HG03565 (cell line): ENCODE measurements at regions not wholly inside any gene's neighbourhood (a gene's known extent, or its start where the extent isn't known, plus 50 kb on each side); places are given as distances from the start of the nearest gene placed in this dataset.
A peak's percentile ranks its signal among the peaks of the same experiment; 100 is the strongest.

Source experiments
- ATAC-seq: cut with Tn5 transposase; IDR thresholded peaks from one replicate; pipeline ENCODE4 v1.9.1; 2021; ENCODE audit warnings: mild to moderate bottlenecking, moderate library complexity; ENCODE audit not compliant: unreplicated experiment

- ATAC-seq, result no peak
These were observed 759.6 kb downstream of the RAB28 start for GRCh38 chr4:12724510-12724909.

GRCh38 chr4:12723849-12724447, 760.2 kb downstream of the RAB28 start:
- ATAC-seq, result no peak

DNA sequence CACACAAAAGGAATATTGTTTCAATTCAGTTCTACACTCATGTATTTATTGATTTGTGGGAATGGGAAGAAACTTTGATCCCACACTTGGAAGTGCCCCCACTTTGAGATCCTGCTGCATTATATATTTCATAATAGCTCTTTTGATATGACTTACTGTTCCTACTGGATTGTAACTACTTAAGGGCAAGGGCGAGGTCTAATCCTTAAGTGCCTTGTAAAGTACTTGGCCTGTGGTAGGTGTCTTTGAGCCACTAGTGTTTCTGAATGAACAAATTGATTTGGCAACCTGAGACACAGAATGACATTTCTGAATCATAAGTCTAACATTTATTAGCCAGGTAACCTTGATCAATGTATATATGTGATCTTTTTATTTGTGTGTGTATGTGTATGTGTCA, 767.2 kb downstream of the RAB28 start:
- ATAC-seq, result no peak

GRCh38 chr4:12712648-12713339, 771.3 kb downstream of the RAB28 start:
- ATAC-seq, result no peak

- no peak for ATAC-seq
These were observed 776.6 kb downstream of the RAB28 start for GRCh38 chr4:12707381-12708175.

DNA sequence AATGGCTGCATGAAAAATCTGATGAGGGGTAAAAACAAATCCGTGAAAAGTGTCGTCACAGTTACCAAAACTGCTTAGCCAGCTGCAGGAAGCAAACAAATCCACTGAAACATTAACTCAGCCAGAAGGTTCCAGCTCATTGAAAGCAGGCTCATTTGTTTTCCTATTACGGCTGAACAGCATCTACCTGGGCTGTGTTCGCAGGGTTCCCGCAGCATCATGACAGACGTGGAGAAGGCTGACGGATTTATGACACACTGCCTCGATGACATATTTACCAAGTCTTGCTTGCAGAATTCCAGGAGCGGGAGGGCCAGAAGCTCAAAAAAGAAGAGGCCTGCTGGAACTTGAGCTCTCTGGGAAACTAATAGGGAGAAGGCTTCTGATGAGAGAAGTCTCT, 781.1 kb downstream of the RAB28 start:
- ATAC-seq, result no peak

DNA sequence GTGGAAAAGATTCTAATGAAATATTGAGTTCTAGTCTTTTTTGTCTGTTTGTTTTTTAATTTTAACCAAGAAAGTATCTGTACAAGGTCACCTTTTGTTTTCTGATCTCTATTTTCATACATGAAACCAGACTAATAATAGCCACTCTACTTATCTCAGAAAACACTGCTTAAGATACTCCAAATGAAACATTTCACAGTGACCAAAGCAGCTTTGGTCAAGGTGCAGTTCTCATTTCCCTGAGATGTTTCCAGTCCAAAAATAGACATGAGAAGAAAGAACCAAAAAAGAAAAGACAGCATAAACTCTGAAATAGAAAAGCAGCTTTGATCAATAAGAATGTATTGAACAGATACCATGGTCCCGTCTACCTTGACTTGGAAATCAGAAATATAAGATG, 782.8 kb downstream of the RAB28 start:
- peak; percentile 84 for ATAC-seq

DNA sequence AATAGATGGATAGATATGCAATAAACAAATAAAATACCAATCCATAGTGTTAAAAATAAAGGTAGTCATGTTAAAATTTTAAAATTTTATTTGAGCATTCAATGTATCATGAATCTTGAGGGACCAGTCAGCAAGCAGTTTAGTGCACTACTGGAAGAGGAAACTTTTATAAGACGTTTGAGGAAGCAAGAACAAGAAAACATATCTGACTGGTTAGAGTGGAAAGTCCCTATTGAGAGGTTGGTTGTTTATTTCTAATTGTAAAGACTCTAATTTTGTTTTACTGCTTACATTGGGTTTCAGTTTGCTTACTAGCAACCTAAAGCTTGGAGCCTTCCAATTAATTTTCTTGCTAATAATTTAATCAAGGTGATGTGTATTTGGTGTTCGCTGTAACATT, 786.2 kb downstream of the RAB28 start:
- ATAC-seq, result peak; percentile 58

DNA sequence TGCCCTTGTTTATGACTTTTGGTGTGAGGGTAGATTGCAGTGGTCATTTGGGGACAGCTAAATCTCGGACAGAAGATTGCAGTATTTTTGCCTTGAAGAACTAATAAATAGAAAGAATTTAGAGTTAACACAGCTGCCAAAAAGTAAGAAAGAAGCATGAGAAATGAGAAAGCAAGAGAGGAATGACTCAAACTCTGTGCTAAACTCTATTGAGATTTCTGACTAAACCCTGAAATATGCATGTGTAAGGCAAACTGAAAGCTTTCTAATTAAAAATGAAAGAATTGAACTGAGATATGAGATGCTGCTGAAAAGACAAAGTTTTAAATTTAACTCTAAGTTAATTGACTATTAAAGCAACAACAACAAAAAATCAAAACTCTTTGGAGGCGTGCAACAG, 791.3 kb downstream of the RAB28 start:
- ATAC-seq, result peak; percentile 75

DNA sequence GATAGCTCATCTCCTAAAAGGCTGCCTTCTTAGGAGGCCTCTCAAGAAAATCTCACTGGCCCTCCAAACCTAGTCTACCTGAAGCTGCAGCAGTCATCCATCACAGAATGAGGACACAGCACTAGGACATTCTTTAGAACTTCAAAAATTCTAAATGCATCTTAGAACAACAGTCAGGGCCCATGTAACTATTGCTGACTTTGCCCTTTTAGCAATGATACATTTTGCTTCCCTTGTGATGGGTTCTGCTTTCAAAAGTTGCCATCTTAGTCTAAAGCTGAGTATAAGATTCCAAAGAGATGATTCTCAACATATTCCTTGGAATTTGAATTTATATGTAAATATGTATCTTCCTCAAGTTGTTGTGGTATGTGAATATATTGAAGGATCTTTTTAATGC, 793.0 kb downstream of the RAB28 start:
- ATAC-seq, result no peak

GRCh38 chr4:12689457-12689856, 794.7 kb downstream of the RAB28 start:
- no peak for ATAC-seq

DNA sequence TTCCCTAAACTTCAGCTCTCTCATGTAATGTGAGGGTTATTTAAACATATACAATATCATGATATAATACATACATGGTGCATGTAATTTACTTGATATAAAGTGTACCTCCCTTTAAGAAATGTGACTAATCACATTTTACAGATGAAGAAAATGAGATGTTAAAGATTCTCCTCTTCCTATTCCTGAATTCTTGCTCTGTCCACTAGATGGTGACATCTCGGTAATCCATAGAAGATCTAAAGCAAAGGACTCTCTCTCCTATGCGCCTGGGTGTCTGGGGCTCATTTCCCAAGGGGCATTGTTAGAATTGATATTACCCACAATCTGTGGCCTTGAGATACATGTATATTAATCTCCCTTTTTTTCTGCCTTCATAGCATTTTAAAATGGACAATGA, 804.9 kb downstream of the RAB28 start:
- peak; percentile 49 for ATAC-seq

GRCh38 chr4:12674184-12674583, 810.0 kb downstream of the RAB28 start:
- ATAC-seq, result no peak

GRCh38 chr4:12672303-12672702, 811.8 kb downstream of the RAB28 start:
- ATAC-seq, result no peak

DNA sequence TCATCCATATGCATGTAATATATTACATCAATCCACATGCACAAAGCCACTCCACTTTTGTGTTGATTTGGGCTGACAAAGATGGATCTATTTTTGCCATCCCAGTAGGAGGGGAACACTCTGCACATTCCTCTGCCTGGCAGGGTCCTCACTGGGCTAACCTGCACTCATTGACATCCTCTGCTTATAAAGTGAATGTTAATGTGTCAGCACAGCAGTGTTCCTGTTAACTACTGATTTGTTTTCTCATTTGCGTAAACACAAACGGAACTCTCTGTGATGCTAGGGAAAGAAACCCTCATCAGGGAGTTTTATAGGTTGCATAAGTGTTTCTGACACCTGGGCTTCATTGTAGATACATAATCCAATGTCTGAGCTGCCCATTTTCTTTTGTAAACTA, 826.0 kb downstream of the RAB28 start:
- ATAC-seq, result no peak

DNA sequence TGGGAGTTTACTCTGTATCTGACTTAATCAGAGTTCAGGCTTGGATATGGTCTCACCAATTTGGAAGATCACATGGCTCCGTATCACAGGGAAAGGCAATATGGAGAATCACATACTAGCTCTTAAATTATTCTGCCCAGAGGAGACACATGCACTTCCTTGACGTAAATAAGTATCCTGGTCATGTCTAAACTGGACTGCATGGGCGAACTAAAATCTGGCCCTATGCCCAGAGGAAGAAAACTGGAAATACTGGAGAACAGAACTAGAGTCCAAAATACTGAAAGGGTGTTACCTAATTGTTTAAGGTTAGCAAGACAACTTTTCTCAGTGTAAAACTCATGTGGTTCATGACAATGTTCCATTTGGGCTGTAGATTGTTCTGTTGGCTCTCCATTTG, 832.3 kb downstream of the RAB28 start:
- no peak for ATAC-seq

DNA sequence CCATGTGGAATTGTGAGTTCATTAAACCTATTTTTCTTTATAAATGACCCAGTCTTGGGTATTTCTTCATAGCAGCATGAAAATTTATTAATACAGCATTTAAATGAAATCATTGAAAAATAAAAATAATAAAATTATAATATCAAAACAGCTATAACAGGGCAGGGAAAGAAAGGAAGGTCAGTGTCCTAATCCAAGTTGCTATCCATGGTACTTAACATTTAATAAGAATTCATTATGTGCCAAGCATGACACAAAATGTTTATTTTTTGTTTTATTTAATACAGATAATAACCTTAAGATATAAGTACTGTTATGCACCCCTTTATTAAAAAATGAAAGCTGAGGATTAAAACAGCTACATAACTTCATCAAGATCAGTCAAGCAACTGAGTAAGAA, 838.4 kb downstream of the RAB28 start:
- no peak for ATAC-seq

DNA sequence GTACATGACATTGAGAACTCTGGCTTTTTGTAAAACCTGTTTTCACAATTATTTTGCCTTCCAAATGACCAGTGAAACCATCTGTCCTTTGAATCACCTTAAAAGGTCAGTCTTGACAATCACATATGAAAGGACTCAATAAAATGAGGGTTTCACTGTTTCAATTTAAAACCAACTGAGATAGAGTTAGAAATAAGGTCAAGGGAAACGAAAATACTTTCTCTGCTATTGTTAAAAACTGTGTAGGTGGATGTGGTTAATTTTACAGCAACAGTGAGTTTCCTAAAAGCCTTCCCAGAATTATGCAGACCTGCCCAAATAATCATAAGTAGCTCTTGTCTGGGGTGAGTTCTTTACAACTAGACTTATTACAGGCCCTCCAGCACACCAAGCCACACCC, 839.9 kb downstream of the RAB28 start:
- ATAC-seq, result no peak

- no peak for ATAC-seq
These were observed 847.9 kb downstream of the RAB28 start for GRCh38 chr4:12636191-12636590.

DNA sequence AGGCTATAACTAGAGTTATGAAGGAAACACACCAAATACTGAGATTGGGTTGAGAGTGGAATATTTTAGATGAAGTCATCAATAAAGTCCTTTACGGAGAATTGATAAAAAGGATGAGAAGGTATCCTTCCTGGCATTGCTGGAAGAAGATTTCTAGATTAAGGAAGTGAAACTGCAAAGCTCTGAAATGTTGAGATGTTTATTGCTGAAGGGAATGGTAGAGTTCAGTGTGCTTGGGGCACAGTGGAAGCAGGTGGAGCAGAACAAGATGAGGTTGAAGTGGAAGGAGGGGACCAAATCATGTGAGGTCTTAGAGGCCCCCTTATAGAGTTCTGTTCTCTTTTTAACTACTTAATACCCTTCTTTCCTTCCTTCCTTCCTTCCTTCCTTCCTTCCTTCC, 848.5 kb downstream of the RAB28 start:
- ATAC-seq, result no peak

DNA sequence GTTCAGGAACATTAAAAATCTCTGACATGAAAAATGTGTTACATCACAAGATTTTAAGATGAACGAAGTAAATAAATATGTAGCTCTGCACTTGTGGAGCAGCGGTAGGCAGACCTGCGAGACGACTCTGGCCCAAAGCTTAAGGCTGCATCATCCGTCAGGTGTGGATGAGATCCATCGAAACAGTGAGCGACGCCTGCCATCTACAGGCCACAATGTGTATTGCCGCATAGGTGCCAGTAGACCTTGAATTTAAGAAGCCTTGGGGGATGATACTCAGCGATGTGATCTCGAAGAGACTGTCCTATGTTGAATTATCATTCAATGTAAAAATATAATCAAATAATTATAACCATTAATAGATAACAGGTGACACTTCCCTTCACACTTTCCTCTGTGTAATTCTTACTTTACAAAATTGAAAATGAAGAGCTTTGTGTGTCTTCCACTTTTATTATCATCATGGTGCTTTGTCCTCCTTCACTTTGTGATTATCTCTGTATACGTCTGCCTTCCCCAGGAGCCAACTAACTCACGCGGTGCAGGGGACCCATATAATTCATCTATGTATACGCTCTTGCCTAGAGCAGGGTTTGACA, 851.0 kb downstream of the RAB28 start:
- ATAC-seq, result peak; percentile 98

DNA sequence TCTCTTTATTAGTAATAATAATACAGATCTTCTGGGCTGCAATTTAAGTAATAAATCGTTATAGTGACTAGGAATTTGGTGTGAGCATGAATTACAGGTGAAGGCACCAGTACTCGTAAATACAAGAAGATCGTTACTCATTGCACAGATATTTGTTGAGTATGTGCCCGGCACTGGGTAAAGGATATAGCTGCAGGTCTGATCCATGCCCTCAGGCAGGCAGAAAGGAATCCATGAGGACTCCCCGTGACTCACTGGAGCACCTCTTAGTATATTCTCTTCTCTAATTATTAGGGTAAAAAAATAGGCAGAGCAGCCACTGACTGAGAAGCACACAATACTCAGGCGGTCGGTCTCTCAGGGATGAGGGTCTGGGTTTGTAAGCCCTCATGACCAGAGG, 868.3 kb downstream of the RAB28 start:
- ATAC-seq, result no peak
